Subcutaneous abdominal adipose tissue (tissue), 5 donors: ENCODE measurements at regions not wholly inside any gene's neighbourhood (a gene's known extent, or its start where the extent isn't known, plus 50 kb on each side); places are given as distances from the start of the nearest gene placed in this dataset.

Experiments used
- H3K27ac ChIP-seq: one replicate; pipeline ENCODE4 v1.7.0; 2013; ENCODE audit warnings: low read depth, mild to moderate bottlenecking, inconsistent platforms, low read length, moderate library complexity
- H3K27me3 ChIP-seq, 5 donors: one replicate each; pipeline ENCODE4 v1.7.0; 2013; ENCODE audit warnings: low read length in 5 of 5, inconsistent platforms in 1 of 5; ENCODE audit not compliant: control insufficient read depth in 5 of 5, insufficient read depth in 4 of 5
- H3K36me3 ChIP-seq, 5 donors: one replicate each; pipeline ENCODE4 v1.7.0; 2013; ENCODE audit warnings: low read length in 5 of 5; ENCODE audit not compliant: control insufficient read depth in 5 of 5, insufficient read depth in 5 of 5
- H3K4me1 ChIP-seq, 5 donors: one replicate each; pipeline ENCODE4 v1.7.0; 2013; ENCODE audit warnings: low read length in 5 of 5, mild to moderate bottlenecking in 3 of 5, moderate library complexity in 1 of 5; ENCODE audit not compliant: control insufficient read depth in 5 of 5, insufficient read depth in 5 of 5
- H3K4me3 ChIP-seq, 5 donors: one replicate each; pipeline ENCODE4 v1.7.0; 2013; ENCODE audit warnings: low read length in 5 of 5, low read depth in 1 of 5
- H3K9ac ChIP-seq, 5 donors: one replicate each; pipeline ENCODE4 v1.7.0; 2013; ENCODE audit warnings: low read length in 5 of 5, mild to moderate bottlenecking in 4 of 5, moderate library complexity in 3 of 5
- H3K9me3 ChIP-seq, 5 donors: one replicate each; pipeline ENCODE4 v1.7.0; 2013; ENCODE audit warnings: low read length in 5 of 5; ENCODE audit not compliant: control insufficient read depth in 5 of 5
- donor health status: healthy.
- donor health status: healthy.
- donor health status: healthy.
- donor health status: healthy.
- donor health status: healthy.

- Histone ChIP-seq H3K27ac (no peak overlapping the region), H3K36me3 (no peaks in the 10 kb centered on the region), H3K4me3 (no peak overlapping the region), H3K9ac (no peak overlapping the region), H3K27me3 (no peaks in the 10 kb centered on the region), H3K9me3 (no peaks in the 10 kb centered on the region), H3K4me1 (peaks cover 0 to 19% (median 4%) of the 10 kb centered on the region in 5 donors)
Observed at GRCh38 chr10:129170812-129171211, 296.2 kb upstream of the MGMT start.

GRCh38 chr10:129171812-129172211, 295.2 kb upstream of the MGMT start:
- H3K4me3 ChIP-seq = no peak overlapping the region
- no peak overlapping the region for H3K9ac ChIP-seq
- no peaks in the 10 kb centered on the region for H3K27me3 ChIP-seq
- peaks cover 0 to 19% (median 4%) of the 10 kb centered on the region in 5 donors for H3K4me1 ChIP-seq
- H3K9me3 ChIP-seq = no peaks in the 10 kb centered on the region
- H3K36me3 ChIP-seq = no peaks in the 10 kb centered on the region
- H3K27ac ChIP-seq = peak overlapping the region; percentile 1

GRCh38 chr10:129174232-129175014, 292.6 kb upstream of the MGMT start:
- Histone ChIP-seq H3K36me3 (no peaks in the 10 kb centered on the region), H3K9me3 (no peaks in the 10 kb centered on the region), H3K27me3 (no peaks in the 10 kb centered on the region), H3K27ac (no peak overlapping the region), H3K4me3 (no peak overlapping the region), H3K9ac (no peak overlapping the region), H3K4me1 (peaks cover 0 to 19% (median 4%) of the 10 kb centered on the region in 5 donors)

GRCh38 chr10:129179245-129179971, 287.6 kb upstream of the MGMT start:
- H3K36me3 ChIP-seq = no peaks in the 10 kb centered on the region
- no peaks in the 10 kb centered on the region for H3K9me3 ChIP-seq
- H3K9ac ChIP-seq = no peak overlapping the region
- no peak overlapping the region for H3K4me3 ChIP-seq
- H3K4me1 ChIP-seq = peaks cover 0 to 5% (median 2%) of the 10 kb centered on the region in 5 donors
- H3K27me3 ChIP-seq = no peaks in the 10 kb centered on the region
- no peak overlapping the region for H3K27ac ChIP-seq

- Histone ChIP-seq H3K4me3 (no peak overlapping the region), H3K27me3 (no peaks in the 10 kb centered on the region), H3K9me3 (no peaks in the 10 kb centered on the region), H3K36me3 (no peaks in the 10 kb centered on the region), H3K27ac (no peak overlapping the region), H3K9ac (no peak overlapping the region), H3K4me1 (peaks cover 0 to 7% (median 0%) of the 10 kb centered on the region in 5 donors)
Observed at GRCh38 chr10:129179972-129180678, 286.9 kb upstream of the MGMT start.

GRCh38 chr10:129184196-129184595, 282.8 kb upstream of the MGMT start:
- peaks cover 0 to 7% (median 0%) of the 10 kb centered on the region in 5 donors for H3K4me1 ChIP-seq
- H3K27me3 ChIP-seq = no peaks in the 10 kb centered on the region
- H3K4me3 ChIP-seq = no peak overlapping the region
- H3K9me3 ChIP-seq = peaks cover 0 to 4% (median 0%) of the 10 kb centered on the region in 5 donors
- no peak overlapping the region for H3K27ac ChIP-seq
- no peaks in the 10 kb centered on the region for H3K36me3 ChIP-seq
- H3K9ac ChIP-seq = no peak overlapping the region

GRCh38 chr10:129187331-129187730, 279.7 kb upstream of the MGMT start:
- Histone ChIP-seq H3K27ac (no peak overlapping the region), H3K27me3 (no peaks in the 10 kb centered on the region), H3K36me3 (no peaks in the 10 kb centered on the region), H3K4me1 (peaks cover 0 to 14% (median 8%) of the 10 kb centered on the region in 5 donors), H3K4me3 (no peak overlapping the region), H3K9ac (no peak overlapping the region), H3K9me3 (peaks cover 0 to 4% (median 0%) of the 10 kb centered on the region in 5 donors)

GRCh38 chr10:129191797-129192196, 275.2 kb upstream of the MGMT start:
- Histone ChIP-seq H3K27ac (no peak overlapping the region), H3K9me3 (peaks cover 0 to 4% (median 0%) of the 10 kb centered on the region in 5 donors), H3K9ac (no peak overlapping the region), H3K27me3 (no peaks in the 10 kb centered on the region), H3K36me3 (no peaks in the 10 kb centered on the region), H3K4me1 (peaks cover 0 to 18% (median 12%) of the 10 kb centered on the region in 5 donors), H3K4me3 (no peak overlapping the region)

- no peak overlapping the region for H3K9ac ChIP-seq
- peaks cover 0 to 2% (median 0%) of the 10 kb centered on the region in 5 donors for H3K9me3 ChIP-seq
- no peaks in the 10 kb centered on the region for H3K36me3 ChIP-seq
- H3K4me3 ChIP-seq = peak overlapping the region in 2 of 5 donors; percentile 25 to 42
- peaks cover 0 to 18% (median 12%) of the 10 kb centered on the region in 5 donors for H3K4me1 ChIP-seq
- no peaks in the 10 kb centered on the region for H3K27me3 ChIP-seq
- H3K27ac ChIP-seq = peak overlapping the region; percentile 18
Observed at GRCh38 chr10:129192344-129193128, 274.5 kb upstream of the MGMT start.
